HEK293T (cell line): ENCODE measurements at regions not wholly inside any gene's neighbourhood (a gene's known extent, or its start where the extent isn't known, plus 50 kb on each side); places are given as distances from the start of the nearest gene placed in this dataset.

Experiments used
- CTCF ChIA-PET: fragments of 350-600 bp; formaldehyde crosslinking; extraction: SDS; loops from one replicate; lab custom pipeline; 2021; ENCODE audit warnings: antibody characterized with exemption, inconsistent platforms; lab: Yijun Ruan, JAX
- POLR2A ChIA-PET: fragments of 350-600 bp; formaldehyde crosslinking; extraction: SDS; loops from one replicate; lab custom pipeline; 2020; ENCODE audit warnings: antibody characterized with exemption, inconsistent platforms; lab: Yijun Ruan, JAX
- DNase-seq: peaks from one replicate; pipeline ENCODE4 v3.0.0; 2012; ENCODE audit warnings: mixed read lengths; ENCODE audit errors: extremely low spot score
- ARNT ChIP-seq: fragments of 450-650 bp; IDR thresholded peaks from 2 replicates; pipeline ENCODE4 v1.6.1; 2017; ENCODE audit warnings: mild to moderate bottlenecking
- BHLHE40 ChIP-seq: fragments of 450-650 bp; IDR thresholded peaks from 2 replicates; pipeline ENCODE4 v1.6.1; 2016; ENCODE audit warnings: mild to moderate bottlenecking, moderate library complexity, borderline replicate concordance
- CTBP1 ChIP-seq: fragments of 450-650 bp; IDR thresholded peaks from 2 replicates; pipeline ENCODE4 v1.6.1; 2016; ENCODE audit warnings: borderline replicate concordance
- ELF4 ChIP-seq: fragments of 450-650 bp; IDR thresholded peaks from 2 replicates; pipeline ENCODE4 v1.6.1; 2017; ENCODE audit warnings: antibody characterized with exemption
- FOXA1 ChIP-seq: fragments of 450-650 bp; IDR thresholded peaks from 2 replicates; pipeline ENCODE4 v1.6.1; 2016; ENCODE audit warnings: mild to moderate bottlenecking
- FOXK2 ChIP-seq: fragments of 450-650 bp; IDR thresholded peaks from 2 replicates; pipeline ENCODE4 v1.6.1; 2016; ENCODE audit warnings: mild to moderate bottlenecking
- FOXM1 ChIP-seq: fragments of 450-650 bp; IDR thresholded peaks from 2 replicates; pipeline ENCODE4 v1.6.1; 2017; ENCODE audit warnings: mild to moderate bottlenecking, borderline replicate concordance
- HDGF ChIP-seq: fragments of 450-650 bp; IDR thresholded peaks from 2 replicates; pipeline ENCODE4 v1.6.1; 2017; ENCODE audit warnings: antibody characterized with exemption, borderline replicate concordance
- L3MBTL2 ChIP-seq: fragments of 450-650 bp; conservative IDR thresholded peaks from 2 replicates; pipeline ENCODE4 v1.6.1; 2016; ENCODE audit warnings: mild to moderate bottlenecking
- LEF1 ChIP-seq: fragments of 450-650 bp; IDR thresholded peaks from 2 replicates; pipeline ENCODE4 v1.6.1; 2017; ENCODE audit warnings: mild to moderate bottlenecking, borderline replicate concordance
- NFRKB ChIP-seq: fragments of 450-650 bp; IDR thresholded peaks from 2 replicates; pipeline ENCODE4 v1.6.1; 2016; ENCODE audit warnings: mild to moderate bottlenecking, moderate library complexity
- SP1 ChIP-seq: fragments of 450-650 bp; IDR thresholded peaks from 2 replicates; pipeline ENCODE4 v1.6.1; 2017
- SUZ12 ChIP-seq: fragments of 450-650 bp; IDR thresholded peaks from 2 replicates; pipeline ENCODE4 v1.6.1; 2016; ENCODE audit warnings: mild to moderate bottlenecking
- TARDBP ChIP-seq: fragments of 450-650 bp; IDR thresholded peaks from 2 replicates; pipeline ENCODE4 v1.6.1; 2016
- ZNF384 ChIP-seq: fragments of 450-650 bp; IDR thresholded peaks from 2 replicates; pipeline ENCODE4 v1.6.1; 2016
- TF ChIP-seq, protein P1 (sequence below): fragments of 450-650 bp; IDR thresholded peaks from 2 replicates; pipeline ENCODE4 v1.6.1; 2016

- DNase-seq: no peak
- ChIA-PET CTCF (no interaction called here), POLR2A (no interaction called here)
- TF ChIP-seq NFRKB (no peak), BHLHE40 (no peak), TARDBP (no peak), ELF4 (no peak), FOXA1 (no peak), CTBP1 (no peak), ZNF384 (no peak)
- TF ChIP-seq, protein P1, sequence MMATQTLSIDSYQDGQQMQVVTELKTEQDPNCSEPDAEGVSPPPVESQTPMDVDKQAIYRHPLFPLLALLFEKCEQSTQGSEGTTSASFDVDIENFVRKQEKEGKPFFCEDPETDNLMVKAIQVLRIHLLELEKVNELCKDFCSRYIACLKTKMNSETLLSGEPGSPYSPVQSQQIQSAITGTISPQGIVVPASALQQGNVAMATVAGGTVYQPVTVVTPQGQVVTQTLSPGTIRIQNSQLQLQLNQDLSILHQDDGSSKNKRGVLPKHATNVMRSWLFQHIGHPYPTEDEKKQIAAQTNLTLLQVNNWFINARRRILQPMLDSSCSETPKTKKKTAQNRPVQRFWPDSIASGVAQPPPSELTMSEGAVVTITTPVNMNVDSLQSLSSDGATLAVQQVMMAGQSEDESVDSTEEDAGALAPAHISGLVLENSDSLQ: no peak
Measured at GRCh38 chr10:33799944-33800323, 465.5 kb upstream of the NRP1 start.

- POLR2A ChIA-PET: no interaction called here
- DNase-seq: no peak
- CTCF ChIA-PET: no interaction called here
- no peak for TF ChIP-seq L3MBTL2
- no peak for TF ChIP-seq ZNF384
- no peak for TF ChIP-seq SUZ12
- no peak for TF ChIP-seq FOXM1
- TF ChIP-seq ARNT: no peak
- no peak for TF ChIP-seq SP1
- TF ChIP-seq TARDBP: no peak
- no peak for TF ChIP-seq CTBP1
- TF ChIP-seq, protein P1: no peak
- TF ChIP-seq FOXA1: no peak
- no peak for TF ChIP-seq BHLHE40
- TF ChIP-seq NFRKB: no peak
- no peak for TF ChIP-seq ELF4
Measured at GRCh38 chr10:33799281-33799943, 464.9 kb upstream of the NRP1 start.

- ChIA-PET POLR2A (no interaction called here), CTCF (no interaction called here)
- no peak for TF ChIP-seq BHLHE40
- DNase-seq: no peak
Measured at GRCh38 chr10:33798754-33799153, 464.3 kb upstream of the NRP1 start.

GRCh38 chr10:33796680-33797079 lies 462.2 kb upstream of the NRP1 start:
- TF ChIP-seq L3MBTL2: no peak
- TF ChIP-seq FOXK2: no peak
- TF ChIP-seq SUZ12: no peak
- TF ChIP-seq NFRKB: no peak
- ChIA-PET CTCF (interaction anchor here (0.7 kb wide), 1 partner anchor 9 kb away, joined by 3 read pairs; no protein-coding TSS in a partner anchor), POLR2A (no interaction called here)
- DNase-seq: no peak

GRCh38 chr10:33795529-33795928 lies 461.1 kb upstream of the NRP1 start:
- CTCF ChIA-PET: interaction anchor here (0.7 kb wide), 1 partner anchor 128 kb away, joined by 3 read pairs; no protein-coding TSS in a partner anchor
- DNase-seq: no peak
- POLR2A ChIA-PET: interaction anchor here (0.7 kb wide), 1 partner anchor 139 kb away, joined by 3 read pairs; no protein-coding TSS in a partner anchor
- no peak for TF ChIP-seq LEF1
- no peak for TF ChIP-seq ARNT
- no peak for TF ChIP-seq CTBP1
- TF ChIP-seq NFRKB: no peak

DNA sequence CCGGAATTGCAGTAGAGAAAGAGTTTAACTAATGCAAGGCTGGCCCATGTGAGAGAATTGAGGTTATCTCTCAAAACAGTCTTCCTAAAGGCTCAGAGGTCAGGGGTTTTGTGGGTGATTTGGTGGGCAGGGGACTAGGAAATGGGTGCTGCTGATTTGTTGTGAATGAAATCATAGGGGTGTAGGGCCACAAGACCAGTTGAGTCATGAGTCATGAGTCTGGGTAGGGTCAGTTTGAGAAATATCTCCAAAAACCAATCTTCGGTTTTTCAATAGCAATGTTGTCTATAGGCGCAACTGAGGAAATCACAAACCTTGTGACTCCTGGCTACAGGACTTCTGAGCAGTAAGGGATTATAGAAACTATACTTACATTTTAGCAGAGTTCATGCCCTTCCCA lies 460.0 kb upstream of the NRP1 start:
- CTCF ChIA-PET: no interaction called here
- TF ChIP-seq BHLHE40: no peak
- no peak for TF ChIP-seq TARDBP
- no peak for TF ChIP-seq FOXM1
- TF ChIP-seq LEF1: no peak
- no peak for TF ChIP-seq HDGF
- no peak for TF ChIP-seq ARNT
- no peak for TF ChIP-seq FOXA1
- TF ChIP-seq NFRKB: no peak
- TF ChIP-seq ELF4: no peak
- no peak for TF ChIP-seq L3MBTL2
- no peak for TF ChIP-seq FOXK2
- no peak for DNase-seq
- POLR2A ChIA-PET: no interaction called here

DNA sequence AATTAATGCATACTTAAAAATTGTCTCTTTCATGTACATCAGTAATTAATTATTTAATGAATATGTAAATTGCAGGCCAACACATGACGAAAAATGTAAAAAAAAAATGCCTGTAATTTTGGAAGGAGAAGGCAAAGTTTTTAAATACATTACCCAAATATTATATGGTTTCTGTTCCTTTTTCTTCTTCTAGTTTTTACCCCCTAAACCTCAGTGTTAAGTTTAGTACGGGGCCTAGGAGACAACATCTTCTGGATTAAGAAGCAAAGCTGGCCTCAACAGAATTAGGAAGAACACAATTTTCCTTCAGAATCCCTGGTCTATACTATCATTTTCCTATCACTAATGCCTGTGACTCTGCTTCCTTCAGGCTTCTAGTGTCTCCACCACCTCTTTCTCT lies 459.3 kb upstream of the NRP1 start:
- ChIA-PET POLR2A (no interaction called here), CTCF (no interaction called here)
- TF ChIP-seq TARDBP (no peak), BHLHE40 (no peak), ZNF384 (no peak), ELF4 (no peak), CTBP1 (no peak), HDGF (no peak), SP1 (no peak), L3MBTL2 (no peak), ARNT (no peak), LEF1 (no peak), FOXA1 (no peak), NFRKB (no peak), FOXK2 (no peak), FOXM1 (no peak), SUZ12 (no peak)
- TF ChIP-seq, protein P1: no peak
- no peak for DNase-seq
